ENCODE measurements at regions not wholly inside any gene's neighbourhood (a gene's known extent, or its start where the extent isn't known, plus 50 kb on each side); places are given as distances from the start of the nearest gene placed in this dataset.

GRCh38 chr4:54547299-54548097 is 110.3 kb upstream of the KIT start:
- Histone ChIP-seq H3K27ac (no peak overlapping the region), H3K9me3 (no peaks in the 10 kb centered on the region), H3K27me3 (no peaks in the 10 kb centered on the region), H3K4me3 (no peak overlapping the region), H3K36me3 (ENCODE audit: low read depth, missing control alignments) (no peaks in the 10 kb centered on the region), H3K4me1 (no peaks in the 10 kb centered on the region)
- intact Hi-C loops (cut with DNase I; ENCODE audit: low total_unique reads), result no loop called here
- 69 to 78% methylated on average over 7 of the region's 7 CpGs for WGBS, 2 donors
- no peak for TF ChIP-seq POLR2A (IDR thresholded peaks at IDR 0.05)
- TF ChIP-seq, protein P1, sequence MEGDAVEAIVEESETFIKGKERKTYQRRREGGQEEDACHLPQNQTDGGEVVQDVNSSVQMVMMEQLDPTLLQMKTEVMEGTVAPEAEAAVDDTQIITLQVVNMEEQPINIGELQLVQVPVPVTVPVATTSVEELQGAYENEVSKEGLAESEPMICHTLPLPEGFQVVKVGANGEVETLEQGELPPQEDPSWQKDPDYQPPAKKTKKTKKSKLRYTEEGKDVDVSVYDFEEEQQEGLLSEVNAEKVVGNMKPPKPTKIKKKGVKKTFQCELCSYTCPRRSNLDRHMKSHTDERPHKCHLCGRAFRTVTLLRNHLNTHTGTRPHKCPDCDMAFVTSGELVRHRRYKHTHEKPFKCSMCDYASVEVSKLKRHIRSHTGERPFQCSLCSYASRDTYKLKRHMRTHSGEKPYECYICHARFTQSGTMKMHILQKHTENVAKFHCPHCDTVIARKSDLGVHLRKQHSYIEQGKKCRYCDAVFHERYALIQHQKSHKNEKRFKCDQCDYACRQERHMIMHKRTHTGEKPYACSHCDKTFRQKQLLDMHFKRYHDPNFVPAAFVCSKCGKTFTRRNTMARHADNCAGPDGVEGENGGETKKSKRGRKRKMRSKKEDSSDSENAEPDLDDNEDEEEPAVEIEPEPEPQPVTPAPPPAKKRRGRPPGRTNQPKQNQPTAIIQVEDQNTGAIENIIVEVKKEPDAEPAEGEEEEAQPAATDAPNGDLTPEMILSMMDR (IDR thresholded peaks at IDR 0.05), result no peak
- no peak for DNase-seq

DNA sequence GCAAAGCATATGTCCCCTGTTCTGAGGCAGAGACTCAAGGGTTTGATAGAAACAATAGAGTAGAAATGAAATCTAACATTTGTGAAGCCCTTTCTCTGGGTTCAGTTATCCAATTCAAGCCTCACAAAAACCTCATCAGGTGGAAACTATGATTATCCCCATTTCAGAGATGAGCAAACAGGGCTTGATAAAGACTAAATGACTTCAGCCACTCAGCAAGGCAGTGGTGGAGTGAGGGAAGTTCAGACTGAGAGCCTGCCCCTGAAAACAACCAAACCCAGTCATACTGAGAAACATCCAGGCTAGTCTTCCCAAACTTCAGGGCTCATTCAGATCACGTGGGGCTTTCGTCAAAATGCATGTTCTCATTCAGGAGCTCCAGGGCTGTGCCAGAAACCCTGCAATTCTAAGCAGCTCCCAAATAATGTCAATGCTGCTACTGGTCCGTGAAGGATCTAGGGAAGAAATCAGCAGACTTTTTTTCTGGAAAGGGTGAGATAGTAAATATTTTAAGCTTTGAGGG is 109.6 kb upstream of the KIT start:
- Histone ChIP-seq H3K4me3 (no peak overlapping the region), H3K9me3 (no peaks in the 10 kb centered on the region), H3K4me1 (no peaks in the 10 kb centered on the region), H3K27me3 (no peaks in the 10 kb centered on the region), H3K27ac (no peak overlapping the region), H3K36me3 (ENCODE audit: low read depth, missing control alignments) (no peaks in the 10 kb centered on the region)
- no peak for TF ChIP-seq POLR2A (IDR thresholded peaks at IDR 0.05)
- TF ChIP-seq, protein P1 (IDR thresholded peaks at IDR 0.05), result no peak
- DNase-seq, result no peak
- 90 to 96% methylated on average over 3 of the region's 3 CpGs for WGBS, 2 donors
- intact Hi-C loops (cut with DNase I; ENCODE audit: low total_unique reads), result no loop called here

- TF ChIP-seq POLR2A (IDR thresholded peaks at IDR 0.05), result no peak
- TF ChIP-seq, protein P1 (IDR thresholded peaks at IDR 0.05), result no peak
- no peaks in the 10 kb centered on the region for H3K4me1 ChIP-seq
- intact Hi-C loops (cut with DNase I; ENCODE audit: low total_unique reads), result no loop called here
- WGBS, 2 donors, result 84 to 90% methylated on average over 9 of the region's 9 CpGs
- no peak for DNase-seq
- no peak overlapping the region for H3K27ac ChIP-seq
- no peak overlapping the region for H3K4me3 ChIP-seq
- H3K36me3 ChIP-seq (ENCODE audit: low read depth, missing control alignments), result no peaks in the 10 kb centered on the region
- no peaks in the 10 kb centered on the region for H3K27me3 ChIP-seq
- no peaks in the 10 kb centered on the region for H3K9me3 ChIP-seq
Observed at GRCh38 chr4:54548831-54549460, 108.8 kb upstream of the KIT start.

- no peak for DNase-seq
- intact Hi-C loops (cut with DNase I; ENCODE audit: low total_unique reads), result no loop called here
- Histone ChIP-seq H3K4me3 (no peak overlapping the region), H3K27me3 (no peaks in the 10 kb centered on the region), H3K27ac (no peak overlapping the region), H3K36me3 (ENCODE audit: low read depth, missing control alignments) (no peaks in the 10 kb centered on the region), H3K4me1 (no peaks in the 10 kb centered on the region), H3K9me3 (no peaks in the 10 kb centered on the region)
- TF ChIP-seq, protein P1 (IDR thresholded peaks at IDR 0.05), result no peak
- no peak for TF ChIP-seq POLR2A (IDR thresholded peaks at IDR 0.05)
- 79 to 87% methylated on average over 8 of the region's 8 CpGs for whole genome bisulfite sequencing, 2 donors
Observed at GRCh38 chr4:54550395-54551171, 107.2 kb upstream of the KIT start.
